Neutrophil (primary cell): ENCODE measurements at regions not wholly inside any gene's neighbourhood (a gene's known extent, or its start where the extent isn't known, plus 50 kb on each side); places are given as distances from the start of the nearest gene placed in this dataset.

ENCODE experiments used
- H3K27ac ChIP-seq: fragments of 200-600 bp; sonication (generic); 2 replicates; pipeline ENCODE4 v1.5.1; 2016; ENCODE audit warnings: mild to moderate bottlenecking, moderate library complexity
- H3K27me3 ChIP-seq: fragments of 200-600 bp; sonication (generic); 2 replicates; pipeline ENCODE4 v1.6.0; 2016; ENCODE audit warnings: mild to moderate bottlenecking
- H3K36me3 ChIP-seq: fragments of 200-600 bp; sonication (generic); 2 replicates; pipeline ENCODE4 v1.5.1; 2017
- H3K4me1 ChIP-seq, 2 experiments: fragments of 200-600 bp in 1 of 2; sonication (generic) in 1 of 2; 1 replicate in 1 of 2; 2 replicates in 1 of 2; pipeline versions ENCODE4 v1.5.1 to v1.6.1; 2013 to 2016; ENCODE audit warnings: low read depth in 1 of 2, low read length in 1 of 2, mild to moderate bottlenecking in 1 of 2, moderate library complexity in 1 of 2; ENCODE audit not compliant: control insufficient read depth in 1 of 2, insufficient read depth in 1 of 2
- H3K4me3 ChIP-seq, 2 experiments: fragments of 200-600 bp in 1 of 2; sonication (generic) in 1 of 2; 1 replicate in 1 of 2; 2 replicates in 1 of 2; pipeline ENCODE4 v1.5.1; 2013 to 2016; ENCODE audit warnings: low read depth in 1 of 2, low read length in 1 of 2, mild to moderate bottlenecking in 1 of 2, moderate library complexity in 1 of 2
- H3K9me3 ChIP-seq: fragments of 200-600 bp; sonication (generic); 2 replicates; pipeline ENCODE4 v1.5.1; 2016
- TF ChIP-seq, protein P1 (sequence below): fragments of 200-600 bp; sonication (generic); IDR thresholded peaks from 2 replicates; pipeline ENCODE4 v1.5.1; 2016; ENCODE audit warnings: antibody characterized with exemption

DNA sequence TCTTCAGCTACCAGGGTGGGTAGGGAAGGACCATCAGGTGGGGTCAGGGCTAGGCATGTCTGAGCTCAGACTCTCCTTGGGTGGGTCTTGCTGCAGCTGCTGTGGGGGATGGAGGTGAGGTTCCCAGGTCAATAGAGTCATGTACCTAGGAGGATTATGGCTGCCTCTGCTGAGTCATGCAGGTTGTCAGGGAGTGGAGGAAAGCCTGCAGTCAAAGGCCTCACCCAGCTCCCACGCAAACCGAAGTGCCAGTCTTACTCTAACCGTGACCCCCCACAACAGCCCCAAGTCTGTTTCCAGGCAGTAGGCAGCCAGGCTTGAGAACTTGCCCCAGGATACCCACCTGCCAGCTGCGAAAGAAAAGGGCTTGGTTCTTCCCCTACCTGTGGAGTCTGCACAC lies 113.6 kb upstream of the GALNT5 start:
- TF ChIP-seq, protein P1, sequence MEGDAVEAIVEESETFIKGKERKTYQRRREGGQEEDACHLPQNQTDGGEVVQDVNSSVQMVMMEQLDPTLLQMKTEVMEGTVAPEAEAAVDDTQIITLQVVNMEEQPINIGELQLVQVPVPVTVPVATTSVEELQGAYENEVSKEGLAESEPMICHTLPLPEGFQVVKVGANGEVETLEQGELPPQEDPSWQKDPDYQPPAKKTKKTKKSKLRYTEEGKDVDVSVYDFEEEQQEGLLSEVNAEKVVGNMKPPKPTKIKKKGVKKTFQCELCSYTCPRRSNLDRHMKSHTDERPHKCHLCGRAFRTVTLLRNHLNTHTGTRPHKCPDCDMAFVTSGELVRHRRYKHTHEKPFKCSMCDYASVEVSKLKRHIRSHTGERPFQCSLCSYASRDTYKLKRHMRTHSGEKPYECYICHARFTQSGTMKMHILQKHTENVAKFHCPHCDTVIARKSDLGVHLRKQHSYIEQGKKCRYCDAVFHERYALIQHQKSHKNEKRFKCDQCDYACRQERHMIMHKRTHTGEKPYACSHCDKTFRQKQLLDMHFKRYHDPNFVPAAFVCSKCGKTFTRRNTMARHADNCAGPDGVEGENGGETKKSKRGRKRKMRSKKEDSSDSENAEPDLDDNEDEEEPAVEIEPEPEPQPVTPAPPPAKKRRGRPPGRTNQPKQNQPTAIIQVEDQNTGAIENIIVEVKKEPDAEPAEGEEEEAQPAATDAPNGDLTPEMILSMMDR, result no peak
- H3K36me3 ChIP-seq, result no peaks in the 10 kb centered on the region
- no peak overlapping the region for H3K27ac ChIP-seq

DNA sequence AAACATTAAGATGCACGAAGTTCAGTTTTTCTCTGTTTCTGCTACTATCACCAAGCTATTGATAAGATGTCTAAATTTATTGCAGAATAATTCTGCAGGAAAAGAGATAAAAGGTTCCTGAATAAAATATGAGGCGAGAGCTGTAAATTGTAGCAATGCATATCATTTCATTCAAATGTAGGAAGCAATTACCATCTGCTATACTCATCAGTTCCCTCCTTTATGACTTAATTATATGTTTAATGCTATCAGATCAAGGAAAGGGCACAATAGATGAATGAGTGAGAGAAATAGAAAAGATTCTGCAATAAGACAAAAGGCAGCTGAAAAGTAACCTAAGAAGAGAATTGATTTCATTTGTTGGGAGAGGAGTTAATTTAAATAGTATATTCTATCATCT lies 108.2 kb upstream of the GALNT5 start:
- H3K9me3 ChIP-seq, result no peaks in the 10 kb centered on the region
- TF ChIP-seq, protein P1, result no peak
- no peak overlapping the region for H3K4me3 ChIP-seq
- H3K36me3 ChIP-seq, result no peaks in the 10 kb centered on the region
- no peaks in the 10 kb centered on the region for H3K4me1 ChIP-seq
- H3K27me3 ChIP-seq, result no peaks in the 10 kb centered on the region
- H3K27ac ChIP-seq, result no peak overlapping the region

More for the DNA sequence above, 113.6 kb upstream of the GALNT5 start:
- Histone ChIP-seq H3K4me3 (no peak overlapping the region), H3K4me1 (no peaks in the 10 kb centered on the region), H3K9me3 (no peaks in the 10 kb centered on the region), H3K27me3 (no peaks in the 10 kb centered on the region)

DNA sequence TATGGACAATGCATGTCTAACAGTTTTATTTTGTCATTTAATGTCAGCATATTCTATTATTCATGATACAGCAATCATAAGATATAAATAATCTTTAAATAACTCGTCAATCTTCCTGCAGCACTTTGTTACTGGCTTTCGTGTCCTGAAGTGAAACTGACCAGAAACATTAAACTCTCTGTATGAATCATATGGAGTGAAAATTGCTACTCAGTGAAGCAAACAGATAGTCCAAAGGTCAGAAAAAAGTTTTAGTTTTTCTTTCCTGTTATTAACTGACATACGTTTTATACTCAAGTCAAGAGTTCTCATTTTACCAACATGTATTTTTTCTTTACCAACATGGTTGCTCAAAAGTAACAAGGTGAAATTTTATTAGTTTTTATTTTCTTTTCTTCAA lies 106.8 kb upstream of the GALNT5 start:
- H3K4me1 ChIP-seq, result no peaks in the 10 kb centered on the region
- no peaks in the 10 kb centered on the region for H3K9me3 ChIP-seq
- H3K27me3 ChIP-seq, result no peaks in the 10 kb centered on the region
- no peak overlapping the region for H3K4me3 ChIP-seq
- no peaks in the 10 kb centered on the region for H3K36me3 ChIP-seq
- no peak overlapping the region for H3K27ac ChIP-seq
- TF ChIP-seq, protein P1, result no peak

DNA sequence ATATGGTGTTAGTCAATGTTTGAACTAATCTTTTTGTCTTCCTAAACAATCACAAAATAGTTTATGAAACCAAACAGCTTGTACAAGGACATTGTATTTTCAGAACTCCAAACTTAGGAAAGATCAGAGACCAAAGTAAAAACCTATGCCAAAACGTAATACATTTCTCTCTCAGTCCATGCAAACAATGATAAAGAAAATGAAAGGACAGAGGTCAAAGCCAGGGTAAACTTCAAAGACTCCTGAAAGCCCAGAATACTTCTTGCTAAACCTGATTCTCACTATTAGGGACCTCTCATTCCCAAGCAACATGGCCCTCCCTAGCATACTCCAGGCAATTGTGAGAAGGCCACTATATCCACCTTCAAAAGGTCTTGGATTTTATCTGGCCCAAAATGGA lies 105.1 kb upstream of the GALNT5 start:
- Histone ChIP-seq H3K36me3 (no peaks in the 10 kb centered on the region), H3K9me3 (no peaks in the 10 kb centered on the region), H3K27ac (no peak overlapping the region), H3K4me1 (no peaks in the 10 kb centered on the region), H3K27me3 (no peaks in the 10 kb centered on the region), H3K4me3 (no peak overlapping the region)
- TF ChIP-seq, protein P1, result no peak

DNA sequence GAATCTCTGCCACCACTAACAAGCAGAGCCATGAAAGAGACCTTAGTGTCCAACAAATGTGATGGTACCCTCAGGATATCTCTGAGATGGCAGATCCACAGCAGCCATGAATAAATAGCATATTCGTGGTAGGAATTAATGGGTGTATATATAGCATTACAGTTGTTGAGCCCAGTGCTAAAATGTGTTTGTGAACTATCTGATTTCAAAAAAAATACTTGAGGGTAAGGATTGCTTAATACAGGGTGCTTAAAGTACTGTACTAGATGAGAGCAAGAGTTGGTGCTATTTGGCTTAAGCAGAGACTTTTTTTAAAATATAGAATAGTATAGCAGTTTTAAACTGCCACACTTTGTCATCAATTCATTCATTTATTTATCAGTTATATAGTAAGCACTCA lies 101.5 kb upstream of the GALNT5 start:
- no peaks in the 10 kb centered on the region for H3K4me1 ChIP-seq
- H3K36me3 ChIP-seq, result no peaks in the 10 kb centered on the region
- H3K9me3 ChIP-seq, result no peaks in the 10 kb centered on the region
- no peak overlapping the region for H3K27ac ChIP-seq
- H3K4me3 ChIP-seq, result no peak overlapping the region
- H3K27me3 ChIP-seq, result no peaks in the 10 kb centered on the region
- TF ChIP-seq, protein P1, result no peak

DNA sequence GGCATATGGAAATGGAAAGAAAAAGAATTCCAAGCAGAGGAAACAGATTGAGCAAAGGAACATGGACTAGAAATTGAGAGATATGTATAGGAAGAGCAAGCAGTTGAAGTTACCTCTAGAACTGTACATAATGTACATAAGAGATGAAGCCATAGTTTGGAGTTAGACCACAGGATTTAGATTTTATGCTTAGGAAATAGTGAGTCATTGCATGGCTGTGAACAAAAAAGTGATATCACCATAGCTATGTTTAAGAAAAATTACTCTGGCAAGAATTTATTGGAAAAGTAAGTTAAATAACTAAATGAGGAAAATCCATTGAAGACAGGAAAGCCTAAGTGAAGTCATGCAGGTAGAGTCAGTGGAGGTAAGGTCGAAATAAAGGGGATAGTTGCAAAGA lies 99.4 kb upstream of the GALNT5 start:
- Histone ChIP-seq H3K4me3 (no peak overlapping the region), H3K27ac (no peak overlapping the region), H3K9me3 (no peaks in the 10 kb centered on the region), H3K4me1 (no peaks in the 10 kb centered on the region), H3K36me3 (no peaks in the 10 kb centered on the region), H3K27me3 (no peaks in the 10 kb centered on the region)
- TF ChIP-seq, protein P1, result no peak
